DOHH2 (cell line): ENCODE measurements at regions not wholly inside any gene's neighbourhood (a gene's known extent, or its start where the extent isn't known, plus 50 kb on each side); places are given as distances from the start of the nearest gene placed in this dataset.

ENCODE experiments used
- H3F3A ChIP-seq: fragments of 200-600 bp; sonication (generic), shearing (Covaris generic); 2 replicates; pipeline ENCODE4 v1.6.0; 2016; ENCODE audit warnings: antibody characterized with exemption, mild to moderate bottlenecking; ENCODE audit not compliant: control insufficient read depth, insufficient read depth
- H3K27ac ChIP-seq: fragments of 200-600 bp; sonication (generic); 2 replicates; pipeline ENCODE4 v1.5.1; 2014; ENCODE audit warnings: low read depth, mild to moderate bottlenecking, low read length, moderate library complexity
- H3K27me3 ChIP-seq: fragments of 200-600 bp; sonication (generic); 2 replicates; pipeline ENCODE4 v1.6.1; 2014; ENCODE audit warnings: mild to moderate bottlenecking, low read length, mixed read lengths; ENCODE audit not compliant: control insufficient read depth
- H3K36me3 ChIP-seq: fragments of 200-600 bp; sonication (generic); 2 replicates; pipeline ENCODE4 v1.6.1; 2014; ENCODE audit warnings: mild to moderate bottlenecking, low read length, moderate library complexity, mixed read lengths; ENCODE audit not compliant: control insufficient read depth
- H3K4me1 ChIP-seq: fragments of 200-600 bp; sonication (generic); 2 replicates; pipeline ENCODE4 v1.6.1; 2014; ENCODE audit warnings: mild to moderate bottlenecking, low read length, mixed read lengths; ENCODE audit not compliant: control insufficient read depth
- H3K4me2 ChIP-seq: fragments of 200-600 bp; sonication (generic); 2 replicates; pipeline ENCODE4 v1.6.0; 2014; ENCODE audit warnings: mild to moderate bottlenecking, low read length, moderate library complexity
- H3K4me3 ChIP-seq: fragments of 200-600 bp; sonication (generic); 2 replicates; pipeline ENCODE4 v1.5.1; 2014; ENCODE audit warnings: mild to moderate bottlenecking, low read length, mixed read lengths
- H3K79me2 ChIP-seq: fragments of 200-600 bp; sonication (generic); 2 replicates; pipeline ENCODE4 v1.6.1; 2014; ENCODE audit warnings: mild to moderate bottlenecking, low read length, mixed read lengths; ENCODE audit not compliant: control insufficient read depth
- H3K9me2 ChIP-seq: fragments of 200-600 bp; sonication (generic); replicated peaks from 2 replicates; pipeline ENCODE4 v1.6.1; 2014; ENCODE audit warnings: mild to moderate bottlenecking, low read length, mixed read lengths; ENCODE audit not compliant: control insufficient read depth
- H3K9me3 ChIP-seq: fragments of 200-600 bp; sonication (generic); 2 replicates; pipeline ENCODE4 v1.6.1; 2014; ENCODE audit warnings: antibody characterized with exemption, low read length, mixed read lengths; ENCODE audit not compliant: control insufficient read depth, insufficient read depth
- H4K20me1 ChIP-seq: fragments of 200-600 bp; sonication (generic); 2 replicates; pipeline ENCODE4 v1.6.0; 2014; ENCODE audit warnings: low read depth, mild to moderate bottlenecking, antibody characterized with exemption, low read length, moderate library complexity; ENCODE audit not compliant: control insufficient read depth, insufficient read depth
- EZH2phosphoT487 ChIP-seq: fragments of 200-600 bp; sonication (generic); IDR thresholded peaks from 2 replicates; pipeline ENCODE4 v1.6.1; 2017; ENCODE audit warnings: borderline replicate concordance, mild to moderate bottlenecking, antibody characterized with exemption, low read length, moderate library complexity, mixed read lengths
- TF ChIP-seq, protein P1 (sequence below): fragments of 200-600 bp; sonication (generic); IDR thresholded peaks from one replicate; pipeline ENCODE4 v1.5.1; 2014; ENCODE audit warnings: antibody characterized with exemption, mild to moderate bottlenecking, low read depth, low read length; ENCODE audit not compliant: poor library complexity, severe bottlenecking

DNA sequence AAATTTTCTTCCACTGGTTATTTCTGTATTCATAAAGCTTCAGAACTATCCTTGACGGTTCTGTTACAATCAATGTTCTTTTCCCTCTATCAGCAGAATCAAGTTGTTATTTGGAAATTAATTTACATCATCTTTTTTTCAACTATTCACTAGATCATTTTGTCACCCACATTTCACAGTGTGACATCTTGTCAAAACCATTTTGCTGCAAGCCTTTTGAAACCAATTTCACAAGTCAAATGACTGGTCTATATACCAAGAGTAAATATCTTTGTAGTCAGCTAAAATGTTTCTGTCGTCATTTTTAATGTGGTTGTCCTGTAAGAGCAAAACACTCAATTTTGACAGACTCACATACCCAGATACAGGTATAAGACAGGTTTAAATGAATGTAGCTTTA is 984.3 kb upstream of the TYRP1 start:
- Histone ChIP-seq H3K27ac (no peak overlapping the region), H3K9me3 (no peaks in the 10 kb centered on the region; the same call in 1 of the 2 replicates), H3K4me3 (no peak overlapping the region), H3K9me2 (no peaks in the 10 kb centered on the region), H4K20me1 (no peaks in the 10 kb centered on the region), H3K36me3 (no peaks in the 10 kb centered on the region), H3K4me2 (no peak overlapping the region), H3K79me2 (no peaks in the 10 kb centered on the region), H3K4me1 (no peaks in the 10 kb centered on the region), H3K27me3 (no peaks in the 10 kb centered on the region), H3F3A (no peaks in the 10 kb centered on the region)
- TF ChIP-seq, protein P1, sequence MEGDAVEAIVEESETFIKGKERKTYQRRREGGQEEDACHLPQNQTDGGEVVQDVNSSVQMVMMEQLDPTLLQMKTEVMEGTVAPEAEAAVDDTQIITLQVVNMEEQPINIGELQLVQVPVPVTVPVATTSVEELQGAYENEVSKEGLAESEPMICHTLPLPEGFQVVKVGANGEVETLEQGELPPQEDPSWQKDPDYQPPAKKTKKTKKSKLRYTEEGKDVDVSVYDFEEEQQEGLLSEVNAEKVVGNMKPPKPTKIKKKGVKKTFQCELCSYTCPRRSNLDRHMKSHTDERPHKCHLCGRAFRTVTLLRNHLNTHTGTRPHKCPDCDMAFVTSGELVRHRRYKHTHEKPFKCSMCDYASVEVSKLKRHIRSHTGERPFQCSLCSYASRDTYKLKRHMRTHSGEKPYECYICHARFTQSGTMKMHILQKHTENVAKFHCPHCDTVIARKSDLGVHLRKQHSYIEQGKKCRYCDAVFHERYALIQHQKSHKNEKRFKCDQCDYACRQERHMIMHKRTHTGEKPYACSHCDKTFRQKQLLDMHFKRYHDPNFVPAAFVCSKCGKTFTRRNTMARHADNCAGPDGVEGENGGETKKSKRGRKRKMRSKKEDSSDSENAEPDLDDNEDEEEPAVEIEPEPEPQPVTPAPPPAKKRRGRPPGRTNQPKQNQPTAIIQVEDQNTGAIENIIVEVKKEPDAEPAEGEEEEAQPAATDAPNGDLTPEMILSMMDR, result no peak
- TF ChIP-seq EZH2phosphoT487, result no peak

DNA sequence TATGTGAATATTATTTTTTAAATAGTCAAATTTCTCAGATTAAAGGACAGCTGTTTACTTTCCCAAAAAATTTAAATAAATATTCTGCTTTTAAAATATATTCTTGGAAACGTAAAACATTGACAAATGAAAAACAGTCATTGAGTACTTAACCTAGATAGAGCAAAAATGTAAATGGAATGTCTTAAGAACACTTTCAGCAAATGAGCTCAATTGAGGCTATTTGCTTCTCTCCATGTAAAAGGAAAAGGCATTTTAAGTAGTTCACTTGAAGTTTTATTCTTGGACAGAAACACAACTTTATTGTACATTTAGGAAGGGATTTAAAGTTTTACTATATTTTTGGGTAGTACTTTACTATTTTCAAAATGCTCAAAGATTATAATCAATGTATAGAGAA is 983.6 kb upstream of the TYRP1 start:
- H3K4me3 ChIP-seq, result no peak overlapping the region
- no peaks in the 10 kb centered on the region for H3K27me3 ChIP-seq
- no peaks in the 10 kb centered on the region for H4K20me1 ChIP-seq
- no peak overlapping the region for H3K27ac ChIP-seq
- H3K9me2 ChIP-seq, result no peaks in the 10 kb centered on the region
- no peaks in the 10 kb centered on the region for H3K79me2 ChIP-seq
- H3K4me2 ChIP-seq, result no peak overlapping the region
- H3K4me1 ChIP-seq, result no peaks in the 10 kb centered on the region
- no peaks in the 10 kb centered on the region for H3K36me3 ChIP-seq
- TF ChIP-seq, protein P1, result no peak
- TF ChIP-seq EZH2phosphoT487, result no peak
- H3F3A ChIP-seq, result no peaks in the 10 kb centered on the region
- no peaks in the 10 kb centered on the region; the same call in 1 of the 2 replicates for H3K9me3 ChIP-seq

GRCh38 chr9:11713077-11713476 is 980.1 kb upstream of the TYRP1 start:
- Histone ChIP-seq H3F3A (no peaks in the 10 kb centered on the region), H3K9me2 (no peaks in the 10 kb centered on the region), H3K36me3 (no peaks in the 10 kb centered on the region), H3K4me1 (no peaks in the 10 kb centered on the region), H3K9me3 (no peaks in the 10 kb centered on the region), H3K79me2 (no peaks in the 10 kb centered on the region), H4K20me1 (no peaks in the 10 kb centered on the region), H3K4me2 (no peak overlapping the region), H3K27ac (no peak overlapping the region), H3K4me3 (no peak overlapping the region), H3K27me3 (no peaks in the 10 kb centered on the region)
- TF ChIP-seq, protein P1, result no peak
- no peak for TF ChIP-seq EZH2phosphoT487
